NCI-H146 (cell line): ENCODE measurements at regions not wholly inside any gene's neighbourhood (a gene's known extent, or its start where the extent isn't known, plus 50 kb on each side); places are given as distances from the start of the nearest gene placed in this dataset.
"Not testable (repeated sequence)": the region's sequence is repeated elsewhere in the genome, so short reads cannot be mapped to it uniquely, and the experiment has no call there.

Experiments
- DNase-seq: peaks from one replicate; lab custom pipeline; 2025; lab: John Stamatoyannopoulos, UW

- no peak for DNase-seq
Observed at GRCh38 chr9:73095425-73095824, 56.2 kb upstream of the ANXA1 start.

- DNase-seq: no peak
Observed at GRCh38 chr9:73093740-73094379, 57.8 kb upstream of the ANXA1 start.

- DNase-seq: no peak
Observed at GRCh38 chr9:73093016-73093739, 58.5 kb upstream of the ANXA1 start.

GRCh38 chr9:73091909-73092308, 59.8 kb upstream of the ANXA1 start:
- DNase-seq: no peak

GRCh38 chr9:73090214-73090613, 61.5 kb upstream of the ANXA1 start:
- no peak for DNase-seq

- DNase-seq: no peak
Observed at GRCh38 chr9:73089304-73089985, 62.2 kb upstream of the ANXA1 start.

GRCh38 chr9:73087876-73088275, 63.8 kb upstream of the ANXA1 start:
- not testable (repeated sequence) for DNase-seq

GRCh38 chr9:73083519-73083918, 68.1 kb upstream of the ANXA1 start:
- DNase-seq: no peak

GRCh38 chr9:73081979-73082657, 69.5 kb upstream of the ANXA1 start:
- DNase-seq: peak; percentile 9

GRCh38 chr9:73080110-73080694, 71.5 kb upstream of the ANXA1 start:
- DNase-seq: no peak

- no peak for DNase-seq
Observed at GRCh38 chr9:73079326-73079725, 72.3 kb upstream of the ANXA1 start.

GRCh38 chr9:73077625-73078030, 74.0 kb upstream of the ANXA1 start:
- no peak for DNase-seq

- no peak for DNase-seq
Observed at GRCh38 chr9:73076970-73077369, 74.7 kb upstream of the ANXA1 start.

GRCh38 chr9:73074176-73074708, 77.4 kb upstream of the ANXA1 start:
- no peak for DNase-seq

- DNase-seq: no peak
Observed at GRCh38 chr9:73073337-73074175, 78.1 kb upstream of the ANXA1 start.

- no peak for DNase-seq
Observed at GRCh38 chr9:73067074-73067473, 84.6 kb upstream of the ANXA1 start.

GRCh38 chr9:73065439-73065838, 86.2 kb upstream of the ANXA1 start:
- no peak for DNase-seq

- DNase-seq: no peak
Observed at GRCh38 chr9:73064315-73064714, 87.3 kb upstream of the ANXA1 start.

- DNase-seq: no peak
Observed at GRCh38 chr9:73061146-73061545, 90.5 kb upstream of the ANXA1 start.

- DNase-seq: no peak
Observed at GRCh38 chr9:73059247-73059646, 92.4 kb upstream of the ANXA1 start.

GRCh38 chr9:73056245-73056644, 95.4 kb upstream of the ANXA1 start:
- no peak for DNase-seq
